ENCODE measurements at regions not wholly inside any gene's neighbourhood (a gene's known extent, or its start where the extent isn't known, plus 50 kb on each side); places are given as distances from the start of the nearest gene placed in this dataset.

- TF ChIP-seq POLR2A (IDR thresholded peaks at IDR 0.05; ENCODE audit: low read depth, low read length) (no peak), POLR2AphosphoS5 (IDR thresholded peaks at IDR 0.05; ENCODE audit: low read depth, low read length) (no peak), TAF1 (IDR thresholded peaks at IDR 0.05; ENCODE audit: low read depth, low read length) (no peak)
These were observed 180.1 kb upstream of the PRMT6 start for GRCh38 chr1:106876384-106876783.
